ENCODE measurements at regions not wholly inside any gene's neighbourhood (a gene's known extent, or its start where the extent isn't known, plus 50 kb on each side); places are given as distances from the start of the nearest gene placed in this dataset.

GRCh38 chr4:116413222-116413621, 672.2 kb downstream of the TRAM1L1 start:
- no peak for TF ChIP-seq CTCF (IDR thresholded peaks at IDR 0.05; ENCODE audit: low read length)
- no peak for TF ChIP-seq EZH2 (optimal IDR thresholded peaks at IDR 0.05; ENCODE audit: low read depth, low read length)
- TF ChIP-seq EZH2phosphoT487 (IDR thresholded peaks at IDR 0.05; ENCODE audit: low read length) = no peak

Data from MM.1S (cell line).